Upper lobe of right lung (tissue), 1 donor: ENCODE measurements at regions not wholly inside any gene's neighbourhood (a gene's known extent, or its start where the extent isn't known, plus 50 kb on each side); places are given as distances from the start of the nearest gene placed in this dataset.

Experiments used
- ATAC-seq: fragments of 200-7000 bp; cut with Tn5 transposase; one replicate; pipeline ENCODE4 v1.9.1; 2020; ENCODE audit warnings: mild to moderate bottlenecking, moderate library complexity
- DNase-seq: peaks from one replicate; pipeline ENCODE4 v3.0.0-alpha.2; 2020
- H3K27ac ChIP-seq: fragments of 200-600 bp; one replicate; pipeline ENCODE4 v1.8.0; 2022
- H3K27me3 ChIP-seq: fragments of 200-600 bp; one replicate; pipeline ENCODE4 v1.8.0; 2022; ENCODE audit warnings: mild to moderate bottlenecking
- H3K36me3 ChIP-seq: fragments of 200-600 bp; one replicate; pipeline ENCODE4 v1.8.0; 2022
- H3K4me1 ChIP-seq: fragments of 200-600 bp; one replicate; pipeline ENCODE4 v1.8.0; 2022
- H3K4me3 ChIP-seq: fragments of 200-600 bp; one replicate; pipeline ENCODE4 v1.8.0; 2022; ENCODE audit warnings: mild to moderate bottlenecking
- H3K9me3 ChIP-seq: fragments of 200-600 bp; one replicate; pipeline ENCODE4 v1.8.0; 2022
- CTCF ChIP-seq: fragments of 200-600 bp; IDR thresholded peaks from one replicate; pipeline ENCODE4 v1.8.0; 2022; ENCODE audit warnings: antibody characterized with exemption
- intact Hi-C: fragments of 100-400 bp; cut with DNase I; formaldehyde crosslinking; loops from one replicate; pipeline ENCODE4 v1.11.0; 2022
- donor health status: DM: no; HTN: yes; CAD: no; lungs with severe emphysema.

DNA sequence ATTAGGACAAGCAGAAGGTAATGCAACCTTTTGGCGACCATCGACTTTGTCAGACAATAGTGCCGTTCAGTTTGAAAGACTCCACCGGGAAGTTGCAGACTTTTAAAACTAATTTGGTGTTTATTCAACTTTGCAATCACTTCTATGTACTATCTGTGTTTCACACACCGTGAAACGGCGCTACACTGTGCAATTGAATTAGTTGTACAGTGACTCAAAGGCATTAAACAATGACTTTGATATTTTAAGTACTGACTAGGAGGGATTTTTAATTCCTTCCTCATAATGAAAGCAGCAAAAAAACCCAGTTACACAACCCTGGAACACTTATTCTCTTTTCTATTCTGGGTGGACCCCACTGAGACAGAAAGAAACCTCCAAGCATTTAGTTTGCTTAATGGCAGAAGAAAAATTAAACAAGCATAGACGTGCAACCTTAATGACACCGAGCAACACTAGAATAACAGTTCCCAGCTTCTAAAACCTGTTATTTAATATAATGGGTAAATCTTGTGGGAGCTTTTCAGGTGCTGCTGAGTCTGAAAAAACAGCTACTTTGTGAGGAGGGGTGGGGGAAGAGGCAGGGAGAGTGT is 176.8 kb downstream of the LMO4 start:
- H3K36me3 ChIP-seq: no peaks in the 10 kb centered on the region
- DNase-seq: no peak
- no peak overlapping the region for H3K27ac ChIP-seq
- no peaks in the 10 kb centered on the region for H3K27me3 ChIP-seq
- H3K4me1 ChIP-seq: no peaks in the 10 kb centered on the region
- H3K9me3 ChIP-seq: no peaks in the 10 kb centered on the region
- no peak for ATAC-seq
- no peak overlapping the region for H3K4me3 ChIP-seq
- TF ChIP-seq CTCF: no peak
- intact Hi-C loops: no loop called here

- no peak for ATAC-seq
Observed at GRCh38 chr1:87506147-87506546, 177.5 kb downstream of the LMO4 start.

DNA sequence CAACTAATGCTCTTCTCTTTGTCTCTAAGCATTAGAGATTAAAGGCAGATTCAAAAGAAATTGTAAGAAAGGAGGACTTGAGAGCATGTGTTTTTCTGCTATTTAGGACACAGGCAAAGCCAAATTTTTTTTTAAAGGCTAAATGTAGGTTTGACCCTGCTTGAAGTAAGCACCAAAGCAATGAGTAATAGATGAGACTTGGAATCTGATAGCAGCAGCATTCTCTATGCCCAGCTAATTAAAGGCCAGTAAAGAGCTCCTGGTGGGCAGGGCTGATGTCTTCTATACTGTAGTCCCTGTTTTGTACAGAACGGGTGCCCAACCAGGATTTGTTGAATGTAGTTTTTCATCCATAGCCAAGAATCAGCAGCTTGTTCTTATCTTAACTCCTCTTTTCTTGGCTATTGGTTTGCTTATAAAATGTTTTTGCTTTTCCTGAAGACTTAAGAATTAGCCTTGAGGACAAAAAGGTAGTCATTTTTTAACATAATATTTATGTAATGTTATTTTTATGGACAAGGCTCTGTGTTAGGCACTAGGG is 179.6 kb downstream of the LMO4 start:
- intact Hi-C loops: no loop called here
- ATAC-seq (no peak), DNase-seq (no peak)
- H3K27ac ChIP-seq: no peak overlapping the region
- no peak for TF ChIP-seq CTCF
- H3K4me1 ChIP-seq: peaks cover 6% of the 10 kb centered on the region
- H3K27me3 ChIP-seq: no peaks in the 10 kb centered on the region
- no peaks in the 10 kb centered on the region for H3K36me3 ChIP-seq
- H3K4me3 ChIP-seq: no peak overlapping the region
- no peaks in the 10 kb centered on the region for H3K9me3 ChIP-seq

More at GRCh38 chr1:87506147-87506546, 177.5 kb downstream of the LMO4 start:
- no peak for DNase-seq
- H3K9me3 ChIP-seq: no peaks in the 10 kb centered on the region
- no peaks in the 10 kb centered on the region for H3K27me3 ChIP-seq
- H3K4me1 ChIP-seq: no peaks in the 10 kb centered on the region
- TF ChIP-seq CTCF: no peak
- H3K4me3 ChIP-seq: no peak overlapping the region
- intact Hi-C loops: no loop called here
- H3K27ac ChIP-seq: no peak overlapping the region
- H3K36me3 ChIP-seq: no peaks in the 10 kb centered on the region

DNA sequence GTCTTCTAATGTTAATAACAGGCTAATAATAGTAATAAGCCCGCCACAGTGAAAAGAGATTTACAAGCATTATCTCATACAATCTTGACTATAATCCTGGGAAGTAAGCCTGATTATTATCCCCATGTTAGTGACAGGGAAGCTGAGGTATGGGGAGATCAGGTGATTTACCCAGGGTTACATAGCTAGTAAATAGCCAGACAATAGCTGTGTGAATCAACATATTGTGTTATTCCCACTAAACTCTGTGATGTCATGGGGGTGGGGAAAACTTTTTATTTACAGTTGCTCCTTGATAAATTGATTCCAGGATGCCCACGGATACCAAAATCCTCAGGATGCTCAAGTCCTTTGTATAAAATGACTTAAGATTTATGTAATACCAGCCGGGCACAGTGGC is 181.9 kb downstream of the LMO4 start:
- Histone ChIP-seq H3K4me3 (no peak overlapping the region), H3K27ac (no peak overlapping the region), H3K27me3 (no peaks in the 10 kb centered on the region), H3K36me3 (no peaks in the 10 kb centered on the region), H3K4me1 (peaks cover 6% of the 10 kb centered on the region), H3K9me3 (no peaks in the 10 kb centered on the region)
- no peak for DNase-seq
- no peak for ATAC-seq
- intact Hi-C loops: no loop called here
- no peak for TF ChIP-seq CTCF

GRCh38 chr1:87511449-87511848 is 182.8 kb downstream of the LMO4 start:
- no peak for DNase-seq

More at GRCh38 chr1:87511449-87511848, 182.8 kb downstream of the LMO4 start:
- no peak for ATAC-seq
- Histone ChIP-seq H3K36me3 (no peaks in the 10 kb centered on the region), H3K4me1 (peaks cover 6% of the 10 kb centered on the region), H3K9me3 (no peaks in the 10 kb centered on the region), H3K27ac (no peak overlapping the region), H3K27me3 (no peaks in the 10 kb centered on the region), H3K4me3 (no peak overlapping the region)
- intact Hi-C loops: no loop called here
- TF ChIP-seq CTCF: no peak
